ENCODE measurements at regions not wholly inside any gene's neighbourhood (a gene's known extent, or its start where the extent isn't known, plus 50 kb on each side); places are given as distances from the start of the nearest gene placed in this dataset.

DNA sequence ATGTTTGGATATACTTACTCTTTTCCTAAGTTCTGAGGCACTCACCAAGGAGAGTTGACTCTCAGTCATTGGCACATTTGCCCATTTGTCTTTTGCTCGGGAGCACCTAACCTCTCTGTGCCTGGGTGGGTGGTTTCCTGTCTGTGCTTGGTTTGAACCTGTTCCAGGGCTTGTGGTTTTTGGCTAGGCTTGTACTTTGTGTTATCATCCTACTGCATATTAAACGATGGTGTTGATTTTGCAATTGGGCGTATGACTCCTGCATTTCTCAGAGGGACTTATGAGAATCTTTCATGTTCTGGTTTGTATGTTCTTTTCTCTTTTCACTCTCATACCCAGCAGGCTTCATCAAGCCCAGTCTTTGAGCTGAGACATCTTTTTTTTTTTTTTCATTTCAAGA lies 161.7 kb downstream of the BTC start:
- DNase-seq (ENCODE audit: low read depth), result peak; percentile 98
- no peak overlapping the region for H3K4me3 ChIP-seq (ENCODE audit: low read depth, low read length)

GRCh38 chr4:74635074-74635473 lies 159.2 kb downstream of the BTC start:
- DNase-seq (ENCODE audit: low read depth), result no peak
- H3K4me3 ChIP-seq (ENCODE audit: low read depth, low read length), result no peak overlapping the region

GRCh38 chr4:74635490-74636123 lies 158.7 kb downstream of the BTC start:
- no peak overlapping the region for H3K4me3 ChIP-seq (ENCODE audit: low read depth, low read length)
- no peak for DNase-seq (ENCODE audit: low read depth)

- peak; percentile 68 for DNase-seq (ENCODE audit: low read depth)
- no peak overlapping the region for H3K4me3 ChIP-seq (ENCODE audit: low read depth, low read length)
Observed at GRCh38 chr4:74638001-74638400, 156.3 kb downstream of the BTC start.

DNA sequence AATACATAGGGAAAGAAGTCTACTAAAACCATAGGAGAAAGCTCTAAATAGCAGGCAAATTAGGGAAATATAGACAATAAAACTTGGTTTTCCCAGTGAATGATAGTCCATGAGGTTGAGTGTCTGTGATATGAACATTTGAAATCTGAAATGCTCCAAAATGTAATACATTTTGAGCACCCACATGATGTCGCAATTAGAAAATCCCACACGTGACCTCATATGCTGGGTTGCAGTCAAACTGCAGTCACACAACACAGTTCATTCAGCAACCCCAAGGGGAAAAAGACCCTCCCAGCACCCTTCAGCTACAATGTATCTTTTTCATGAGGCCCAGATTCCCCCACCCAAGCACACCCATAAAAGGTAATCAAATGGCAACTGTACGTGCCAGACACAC lies 155.6 kb downstream of the BTC start:
- DNase-seq (ENCODE audit: low read depth), result no peak
- H3K4me3 ChIP-seq (ENCODE audit: low read depth, low read length), result no peak overlapping the region

DNA sequence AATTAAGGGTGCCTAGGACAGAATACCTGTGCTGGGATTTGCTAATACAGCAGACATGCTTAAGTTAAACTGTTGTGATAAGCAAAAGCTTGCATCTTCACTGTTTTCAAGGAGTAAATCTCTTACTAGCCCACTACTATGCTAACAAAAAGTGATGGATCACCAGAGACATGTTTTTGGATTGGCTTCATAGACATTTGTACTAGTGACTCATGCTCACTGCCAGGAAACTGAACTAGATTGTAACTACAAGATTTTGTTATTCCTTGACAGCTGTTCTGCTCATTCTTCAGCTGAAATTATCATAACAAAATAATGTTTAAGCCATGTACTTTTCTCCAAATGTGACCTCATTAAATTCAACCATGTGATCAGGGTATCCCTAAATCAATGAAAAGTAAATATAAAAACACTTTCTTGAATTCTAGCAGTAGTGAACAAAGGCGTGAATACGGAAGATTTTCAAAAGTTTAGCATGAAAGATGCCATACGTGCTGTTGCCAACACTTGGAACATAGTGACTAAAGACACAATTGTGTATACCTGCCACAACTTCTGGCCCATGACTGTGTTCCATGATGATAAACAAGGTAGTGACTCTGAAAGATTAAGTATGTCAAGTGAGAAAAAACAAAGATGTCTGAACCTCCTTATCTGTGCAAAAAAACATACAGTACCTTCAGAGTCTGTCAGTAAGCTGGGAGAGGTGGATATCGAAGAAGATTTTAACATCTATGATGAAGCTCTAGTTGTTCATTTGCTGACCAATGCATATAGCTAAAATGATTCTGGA lies 154.0 kb downstream of the BTC start:
- peak; percentile 76 for DNase-seq (ENCODE audit: low read depth)
- no peak overlapping the region for H3K4me3 ChIP-seq (ENCODE audit: low read depth, low read length)

DNA sequence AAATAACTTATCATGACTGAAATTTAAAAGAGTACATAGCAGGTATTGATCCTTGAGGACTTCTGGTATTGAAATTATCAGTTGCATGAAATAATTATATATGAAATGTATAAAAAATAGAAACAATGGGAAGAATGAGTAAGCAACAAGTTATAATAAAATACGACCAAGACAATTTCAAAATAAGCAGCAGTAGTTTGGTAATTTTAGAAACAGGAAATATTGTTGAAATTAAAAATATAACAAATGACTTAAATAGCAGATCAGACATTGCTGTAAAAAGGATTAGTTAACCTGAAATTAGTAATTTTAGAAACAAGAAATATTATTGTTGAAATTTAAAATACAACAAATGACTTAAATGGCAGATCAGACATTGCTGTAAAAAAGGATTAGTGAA lies 152.3 kb downstream of the BTC start:
- DNase-seq (ENCODE audit: low read depth), result no peak
- H3K4me3 ChIP-seq (ENCODE audit: low read depth, low read length), result no peak overlapping the region

- no peak overlapping the region for H3K4me3 ChIP-seq (ENCODE audit: low read depth, low read length)
- no peak for DNase-seq (ENCODE audit: low read depth)
Observed at GRCh38 chr4:74649193-74649592, 145.1 kb downstream of the BTC start.

DNA sequence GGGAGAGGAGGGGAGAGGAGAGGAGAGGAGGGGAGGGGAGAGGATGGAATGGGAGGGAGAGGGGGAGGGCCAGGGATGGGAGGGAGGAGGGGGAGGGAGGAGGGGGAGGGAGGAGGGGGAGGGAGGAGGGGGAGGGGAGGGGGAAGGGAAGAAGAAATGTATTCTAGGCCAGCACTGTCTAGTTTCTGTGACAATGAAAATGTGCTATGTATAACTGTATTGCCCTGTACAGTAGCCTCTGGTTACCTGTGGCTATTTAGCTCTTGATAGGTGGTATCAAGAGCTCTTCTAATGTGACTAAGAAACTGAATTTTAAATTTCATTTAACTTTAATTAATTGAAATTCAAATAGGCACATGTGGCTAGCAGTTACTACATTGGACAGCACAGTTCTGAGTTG lies 143.1 kb downstream of the BTC start:
- no peak overlapping the region for H3K4me3 ChIP-seq (ENCODE audit: low read depth, low read length)
- DNase-seq (ENCODE audit: low read depth), result no peak

DNA sequence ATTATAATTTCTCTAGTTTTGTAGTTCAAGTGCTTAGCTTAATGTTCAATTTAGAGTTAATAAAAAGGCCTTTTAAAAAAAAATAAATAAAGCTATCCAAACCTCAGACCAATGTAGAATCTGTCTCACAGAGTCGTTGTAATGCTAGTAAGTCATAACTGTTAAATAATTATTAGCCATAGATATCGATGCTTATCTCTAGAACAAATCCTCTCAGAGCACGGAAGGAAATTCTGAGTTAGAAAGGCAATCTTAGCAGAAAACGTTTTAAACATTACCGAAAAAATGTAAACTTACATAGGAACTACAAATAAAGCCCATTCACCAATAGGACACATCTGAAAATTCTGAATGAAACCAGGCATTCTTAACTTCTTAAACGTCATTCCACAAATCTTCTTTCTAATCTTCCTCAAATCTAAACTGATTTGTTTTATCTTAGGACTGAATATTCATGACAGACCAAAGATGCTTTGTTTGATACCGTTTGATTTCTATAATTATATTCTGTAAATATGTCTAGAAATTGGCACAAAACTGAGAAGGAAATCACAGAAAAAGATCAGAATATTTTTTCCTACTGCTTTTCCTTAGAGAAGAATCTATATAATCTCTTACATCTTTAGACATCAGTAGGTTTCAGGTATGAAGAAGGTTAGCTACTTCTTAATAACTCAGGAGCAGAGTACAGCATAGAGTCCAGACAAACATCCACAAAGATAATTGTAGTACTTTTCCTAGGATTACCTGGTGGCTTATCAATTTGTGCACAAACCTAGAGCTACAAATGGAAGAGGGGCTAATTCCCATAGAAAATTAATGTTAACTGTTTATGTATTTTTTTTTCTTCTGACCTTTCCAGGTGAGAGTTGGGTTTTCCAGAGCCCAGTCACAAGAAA lies 140.7 kb downstream of the BTC start:
- DNase-seq (ENCODE audit: low read depth), result no peak
- no peak overlapping the region for H3K4me3 ChIP-seq (ENCODE audit: low read depth, low read length)

GRCh38 chr4:74654230-74654681 lies 140.1 kb downstream of the BTC start:
- no peak overlapping the region for H3K4me3 ChIP-seq (ENCODE audit: low read depth, low read length)
- DNase-seq (ENCODE audit: low read depth), result no peak

DNA sequence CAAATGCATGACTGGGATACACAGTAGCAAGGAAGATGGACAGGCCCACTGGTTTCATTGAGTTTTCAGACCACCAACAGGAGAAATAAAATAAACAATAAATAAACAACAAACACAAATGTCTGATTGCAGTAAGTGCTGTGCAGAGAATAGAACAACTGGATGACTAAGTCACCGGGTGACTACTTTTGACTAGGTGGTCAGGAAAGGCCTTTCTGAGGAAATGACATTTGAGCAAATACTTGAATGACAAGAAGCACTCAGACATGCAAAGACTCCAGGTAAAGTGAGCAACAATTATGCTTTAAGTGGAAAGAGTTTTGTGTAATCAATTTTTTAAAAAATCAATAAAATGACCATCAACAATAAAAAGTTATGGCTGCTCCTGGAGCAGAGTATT lies 137.7 kb downstream of the BTC start:
- no peak overlapping the region for H3K4me3 ChIP-seq (ENCODE audit: low read depth, low read length)
- no peak for DNase-seq (ENCODE audit: low read depth)

DNA sequence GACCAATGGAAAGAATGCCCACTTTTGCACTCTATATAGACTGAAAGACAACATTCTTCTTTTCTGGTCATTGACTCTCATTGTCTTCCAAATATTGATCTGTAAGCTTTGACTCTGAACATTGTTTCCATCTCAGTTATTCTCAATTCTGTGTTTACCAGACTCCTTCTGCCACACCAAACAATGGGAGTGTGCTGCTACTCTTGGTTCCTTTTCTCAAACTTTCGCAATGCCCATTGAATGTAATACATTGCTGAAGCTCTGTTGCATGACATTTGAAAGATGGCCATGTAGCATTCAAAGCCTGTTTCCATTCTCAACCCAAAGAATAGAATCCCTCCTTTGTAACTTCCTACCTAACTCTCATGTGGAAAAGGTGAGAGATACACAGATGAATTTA lies 136.2 kb downstream of the BTC start:
- no peak overlapping the region for H3K4me3 ChIP-seq (ENCODE audit: low read depth, low read length)
- no peak for DNase-seq (ENCODE audit: low read depth)

DNA sequence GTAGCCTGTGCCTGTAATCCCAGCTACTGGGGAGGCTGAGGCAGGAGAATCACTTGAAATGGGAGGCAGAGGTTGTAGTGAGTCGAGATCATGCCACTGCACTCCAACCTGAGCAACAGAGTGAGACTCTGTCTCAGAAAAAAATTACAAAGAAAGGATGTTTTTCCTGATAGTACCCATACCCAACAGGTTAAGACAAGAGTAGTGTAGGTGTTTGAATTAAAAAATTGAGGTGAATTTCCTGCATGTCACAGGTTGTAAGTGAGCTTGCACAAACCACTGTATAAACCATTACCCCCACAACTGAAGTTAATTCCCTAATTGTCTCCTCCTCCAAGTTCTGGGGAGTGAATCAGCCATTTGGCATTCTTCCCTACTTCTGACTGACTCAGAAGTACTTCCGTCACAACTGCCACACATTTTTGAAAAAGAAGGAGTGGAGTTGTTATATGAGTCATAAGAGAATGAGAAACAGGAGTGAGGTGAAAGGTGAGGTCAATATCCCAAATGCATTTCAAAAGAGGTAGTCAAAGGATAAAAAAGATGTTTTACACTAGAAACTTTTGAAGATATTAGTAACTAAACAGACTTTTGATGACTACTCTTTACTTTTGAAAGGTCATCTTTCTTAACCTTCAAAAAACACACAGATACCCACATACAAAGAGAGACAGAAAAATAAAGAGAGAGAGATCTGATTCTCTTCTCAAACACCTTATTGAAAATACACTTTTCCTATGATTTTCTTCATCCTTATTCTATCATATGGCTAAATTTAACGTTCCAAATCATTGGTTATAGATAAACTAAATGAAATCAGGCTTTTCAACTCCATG lies 134.5 kb downstream of the BTC start:
- peak; percentile 97 for DNase-seq (ENCODE audit: low read depth)
- no peak overlapping the region for H3K4me3 ChIP-seq (ENCODE audit: low read depth, low read length)

DNA sequence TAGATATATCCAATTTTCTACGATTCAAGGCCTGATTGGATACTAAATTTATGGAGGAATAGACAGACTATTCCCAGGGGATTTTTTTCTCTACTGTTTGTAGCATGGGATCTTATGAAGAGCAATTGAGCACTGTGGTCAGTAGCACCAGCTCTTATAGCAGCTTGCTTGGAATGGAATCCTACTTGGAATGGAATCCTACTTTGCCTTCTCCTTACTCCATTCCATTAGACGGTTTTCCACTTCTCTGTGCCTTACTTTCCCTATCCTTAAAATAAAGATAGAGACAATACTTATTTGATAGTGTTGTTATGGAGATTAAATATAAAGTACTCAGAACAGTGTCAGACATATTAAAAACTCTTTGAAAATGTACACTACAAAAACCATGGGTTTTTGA lies 133.5 kb downstream of the BTC start:
- no peak overlapping the region for H3K4me3 ChIP-seq (ENCODE audit: low read depth, low read length)
- DNase-seq (ENCODE audit: low read depth), result no peak

DNA sequence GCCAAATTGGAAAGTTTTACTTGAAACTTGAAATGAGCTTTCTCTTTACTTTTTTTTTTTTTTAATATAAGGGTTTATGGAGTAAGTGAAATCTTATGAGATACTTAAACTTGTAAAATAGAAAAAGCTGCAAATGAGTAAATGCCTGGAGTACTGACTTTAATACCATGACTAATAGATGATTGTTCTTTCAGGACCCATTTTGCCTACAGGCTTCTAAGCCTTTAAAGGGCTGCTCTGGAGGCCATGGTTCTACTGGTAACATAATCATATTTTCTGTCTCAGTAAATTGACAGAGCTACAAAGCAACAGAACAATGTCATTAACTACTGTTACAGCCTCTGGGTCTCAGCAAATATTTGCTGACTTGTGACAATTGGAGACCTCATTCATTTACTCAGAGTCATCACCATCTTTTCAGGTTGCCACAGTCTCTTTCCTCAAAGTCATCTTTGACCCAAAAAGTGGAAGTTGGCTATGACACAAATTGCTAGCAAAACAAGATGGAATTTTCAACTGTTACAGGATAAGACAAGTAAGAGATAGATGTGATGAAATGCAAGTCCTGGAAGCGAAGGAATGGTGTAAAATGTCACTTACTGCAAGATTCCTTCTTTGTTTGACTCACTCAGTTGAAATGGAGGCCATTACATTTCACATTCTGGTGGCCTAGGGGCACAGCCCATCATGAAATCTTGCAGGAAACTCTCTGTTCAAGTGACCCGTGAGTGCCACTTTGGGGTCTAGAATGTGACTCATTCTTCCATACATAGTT lies 132.7 kb downstream of the BTC start:
- H3K4me3 ChIP-seq (ENCODE audit: low read depth, low read length), result no peak overlapping the region
- DNase-seq (ENCODE audit: low read depth), result no peak

DNA sequence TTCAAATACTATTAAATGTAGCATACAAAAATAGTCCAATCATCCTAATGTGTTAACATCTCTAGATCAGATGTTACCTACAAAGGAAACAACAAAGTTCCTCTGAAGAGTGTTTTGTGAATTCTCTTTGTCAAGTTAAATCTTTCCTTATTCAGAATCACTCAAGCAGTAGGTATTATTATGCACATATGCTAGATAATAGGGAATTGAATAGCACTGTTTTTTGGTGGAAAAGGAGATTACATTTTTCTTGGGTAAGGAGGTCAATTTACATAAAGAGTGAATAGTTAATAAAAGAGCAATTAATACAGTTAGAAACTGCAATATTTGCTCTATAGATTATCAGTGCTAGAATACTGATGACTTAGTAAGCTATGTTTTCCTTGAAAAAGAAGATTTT lies 130.7 kb downstream of the BTC start:
- no peak overlapping the region for H3K4me3 ChIP-seq (ENCODE audit: low read depth, low read length)
- DNase-seq (ENCODE audit: low read depth), result no peak

DNA sequence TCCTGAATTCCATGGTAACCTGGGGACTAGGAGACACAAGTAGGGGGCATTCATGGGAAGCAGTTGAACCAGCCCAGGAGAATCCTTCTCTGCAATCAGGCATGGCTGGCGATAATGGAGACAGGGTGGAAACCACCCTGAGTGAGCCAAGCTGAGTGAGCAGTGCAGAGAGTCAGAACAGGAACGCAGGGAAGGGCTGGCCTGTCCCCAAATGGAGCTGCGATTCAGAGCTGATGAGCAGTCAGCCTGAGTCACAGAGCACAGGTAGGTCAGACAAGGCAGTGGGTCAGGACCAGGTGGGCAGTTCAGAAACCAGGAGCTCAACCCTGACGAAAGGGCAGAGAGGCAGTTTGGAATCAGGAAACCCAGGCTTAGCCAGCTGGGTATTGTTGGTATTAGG lies 129.0 kb downstream of the BTC start:
- DNase-seq (ENCODE audit: low read depth), result no peak
- no peak overlapping the region for H3K4me3 ChIP-seq (ENCODE audit: low read depth, low read length)

GRCh38 chr4:74665876-74666275 lies 128.4 kb downstream of the BTC start:
- no peak for DNase-seq (ENCODE audit: low read depth)
- H3K4me3 ChIP-seq (ENCODE audit: low read depth, low read length), result no peak overlapping the region

Measured in skeletal muscle cell (primary cell).